HL-60 (cell line): ENCODE measurements at regions not wholly inside any gene's neighbourhood (a gene's known extent, or its start where the extent isn't known, plus 50 kb on each side); places are given as distances from the start of the nearest gene placed in this dataset.
A peak's percentile ranks its signal among the peaks of the same experiment; 100 is the strongest.

Experiments
- DNase-seq, 2 experiments: peaks; one replicate each; pipeline ENCODE4 v3.0.0-alpha.2; 2010 to 2020; ENCODE audit warnings: low read depth in 1 of 2, low spot score in 1 of 2
- H3K27ac ChIP-seq: fragments of 250-450 bp; sonication (Bioruptor Pico); replicated peaks from 2 replicates; pipeline ENCODE4 v1.5.1; 2020; ENCODE audit warnings: mild to moderate bottlenecking, moderate library complexity
- H3K27me3 ChIP-seq: fragments of 250-450 bp; sonication (Bioruptor Pico); 2 replicates; pipeline ENCODE4 v1.5.1; 2021; ENCODE audit warnings: mild to moderate bottlenecking, moderate library complexity; ENCODE audit not compliant: insufficient read depth, poor library complexity, severe bottlenecking
- H3K4me3 ChIP-seq: replicated peaks from 2 replicates; pipeline ENCODE4 v1.5.1; 2011; ENCODE audit warnings: mild to moderate bottlenecking, control low read depth, low read length; ENCODE audit not compliant: insufficient read depth
- CTCF ChIP-seq: IDR thresholded peaks from one replicate; pipeline ENCODE4 v1.5.1; 2011; ENCODE audit warnings: low read length, control low read depth, inconsistent platforms; ENCODE audit not compliant: insufficient read depth
- GABPA ChIP-seq: IDR thresholded peaks from 2 replicates; pipeline ENCODE4 v1.6.1; 2012; ENCODE audit warnings: low read depth
- POLR2AphosphoS5 ChIP-seq: IDR thresholded peaks from 2 replicates; pipeline ENCODE4 v1.6.1; 2012; ENCODE audit warnings: low read depth
- REST ChIP-seq: IDR thresholded peaks from 2 replicates; pipeline ENCODE4 v1.6.1; 2012; ENCODE audit warnings: low read depth; ENCODE audit not compliant: insufficient replicate concordance
- SPI1 ChIP-seq: IDR thresholded peaks from 2 replicates; pipeline ENCODE4 v1.6.1; 2012; ENCODE audit warnings: low read depth, mild to moderate bottlenecking, borderline replicate concordance

- no peak overlapping the region for H3K4me3 ChIP-seq
- TF ChIP-seq SPI1 (peak; percentile 24; the same call in 1 of the 2 replicates), CTCF (no peak)
- DNase-seq: peak; percentile 51 to 59
- H3K27ac ChIP-seq: no peak overlapping the region
- H3K27me3 ChIP-seq: no peaks in the 10 kb centered on the region
Observed at GRCh38 chr20:50409495-50409894, 100.7 kb upstream of the PTPN1 start.

GRCh38 chr20:50410343-50410742 is 99.8 kb upstream of the PTPN1 start:
- no peak for DNase-seq
- Histone ChIP-seq H3K27me3 (no peaks in the 10 kb centered on the region), H3K4me3 (no peak overlapping the region), H3K27ac (no peak overlapping the region)
- TF ChIP-seq CTCF (no peak), GABPA (no peak), SPI1 (no peak), POLR2AphosphoS5 (no peak), REST (no peak)

- Histone ChIP-seq H3K27me3 (no peaks in the 10 kb centered on the region), H3K27ac (no peak overlapping the region), H3K4me3 (no peak overlapping the region)
- no peak for DNase-seq
- TF ChIP-seq REST: no peak
- no peak for TF ChIP-seq GABPA
- no peak for TF ChIP-seq CTCF
- no peak for TF ChIP-seq POLR2AphosphoS5
- no peak for TF ChIP-seq SPI1
Observed at GRCh38 chr20:50412069-50412468, 98.1 kb upstream of the PTPN1 start.

- Histone ChIP-seq H3K4me3 (no peak overlapping the region), H3K27me3 (no peaks in the 10 kb centered on the region), H3K27ac (no peak overlapping the region)
- no peak for DNase-seq
- TF ChIP-seq REST: no peak
- TF ChIP-seq SPI1: no peak
- TF ChIP-seq POLR2AphosphoS5: no peak
- no peak for TF ChIP-seq GABPA
- TF ChIP-seq CTCF: no peak
Observed at GRCh38 chr20:50412499-50412898, 97.7 kb upstream of the PTPN1 start.
